HUES64 (cell line): ENCODE measurements at regions not wholly inside any gene's neighbourhood (a gene's known extent, or its start where the extent isn't known, plus 50 kb on each side); places are given as distances from the start of the nearest gene placed in this dataset.

Experiments
- H3K27ac ChIP-seq: 2 replicates; pipeline ENCODE4 v1.7.0; 2013; ENCODE audit warnings: low read depth, low read length, inconsistent platforms
- H3K27me3 ChIP-seq: 2 replicates; pipeline ENCODE4 v1.6.1; 2013; ENCODE audit warnings: mild to moderate bottlenecking, low read length; ENCODE audit not compliant: insufficient read depth
- H3K36me3 ChIP-seq: 2 replicates; pipeline ENCODE4 v1.6.1; 2013; ENCODE audit warnings: mild to moderate bottlenecking, low read length; ENCODE audit not compliant: insufficient read depth
- H3K4me1 ChIP-seq: 2 replicates; pipeline ENCODE4 v1.6.1; 2013; ENCODE audit warnings: mild to moderate bottlenecking, low read length, moderate library complexity; ENCODE audit not compliant: insufficient read depth
- H3K4me3 ChIP-seq: 2 replicates; pipeline ENCODE4 v1.5.1; 2013; ENCODE audit warnings: mild to moderate bottlenecking, low read length, moderate library complexity
- H3K9ac ChIP-seq: 2 replicates; pipeline ENCODE4 v1.6.1; 2013; ENCODE audit warnings: mild to moderate bottlenecking, low read depth, low read length
- H3K9me3 ChIP-seq: 2 replicates; pipeline ENCODE4 v1.6.1; 2013; ENCODE audit warnings: low read depth, low read length; ENCODE audit not compliant: insufficient read depth
- whole genome bisulfite sequencing: fragments of 150-250, 120-280 bp; methylation state at CpG from one replicate; pipeline ENCODE4 v1.1.7; 2013; ENCODE audit warnings: missing lambda C conversion rate; 5-methylcytosine and 5-hydroxymethylcytosine counted together

GRCh38 chr4:166493924-166494345 lies 620.9 kb downstream of the TLL1 start:
- WGBS = 84% methylated on average over 2 of the region's 2 CpGs

GRCh38 chr4:166498546-166498945 lies 625.5 kb downstream of the TLL1 start:
- Histone ChIP-seq H3K9ac (no peak overlapping the region), H3K36me3 (no peaks in the 10 kb centered on the region), H3K4me1 (peaks cover 3% of the 10 kb centered on the region; the same call in 1 of the 2 replicates), H3K27ac (no peak overlapping the region), H3K27me3 (no peaks in the 10 kb centered on the region), H3K9me3 (no peaks in the 10 kb centered on the region), H3K4me3 (no peak overlapping the region)
- WGBS = 95% methylated on average over 2 of the region's 3 CpGs

More at GRCh38 chr4:166493924-166494345, 620.9 kb downstream of the TLL1 start:
- H3K9me3 ChIP-seq = no peaks in the 10 kb centered on the region
- H3K27ac ChIP-seq = no peak overlapping the region
- H3K27me3 ChIP-seq = no peaks in the 10 kb centered on the region
- no peak overlapping the region for H3K9ac ChIP-seq
- H3K36me3 ChIP-seq = no peaks in the 10 kb centered on the region
- no peaks in the 10 kb centered on the region for H3K4me1 ChIP-seq
- no peak overlapping the region for H3K4me3 ChIP-seq

- H3K4me3 ChIP-seq = no peak overlapping the region
- H3K4me1 ChIP-seq = peaks cover 3% of the 10 kb centered on the region; the same call in 1 of the 2 replicates
- H3K27me3 ChIP-seq = no peaks in the 10 kb centered on the region
- WGBS = 67% methylated on average over 4 of the region's 4 CpGs
- no peaks in the 10 kb centered on the region for H3K9me3 ChIP-seq
- no peaks in the 10 kb centered on the region for H3K36me3 ChIP-seq
- H3K9ac ChIP-seq = no peak overlapping the region
- H3K27ac ChIP-seq = no peak overlapping the region
These were observed 626.8 kb downstream of the TLL1 start for GRCh38 chr4:166499820-166500219.

GRCh38 chr4:166501941-166502382 lies 628.9 kb downstream of the TLL1 start:
- Histone ChIP-seq H3K27me3 (no peaks in the 10 kb centered on the region), H3K36me3 (no peaks in the 10 kb centered on the region), H3K9ac (0 out of 2 replicates have a peak overlapping the region, but pooled peaks have one; percentile 26), H3K9me3 (no peaks in the 10 kb centered on the region), H3K4me3 (no peak overlapping the region), H3K27ac (no peak overlapping the region), H3K4me1 (peaks cover 3% of the 10 kb centered on the region; the same call in 1 of the 2 replicates)
- WGBS = 32% methylated on average over 13 of the region's 13 CpGs

GRCh38 chr4:166502660-166503059 lies 629.6 kb downstream of the TLL1 start:
- no peaks in the 10 kb centered on the region for H3K36me3 ChIP-seq
- H3K4me1 ChIP-seq = peaks cover 3% of the 10 kb centered on the region; the same call in 1 of the 2 replicates
- no peaks in the 10 kb centered on the region for H3K27me3 ChIP-seq
- H3K27ac ChIP-seq = no peak overlapping the region
- H3K4me3 ChIP-seq = no peak overlapping the region
- 88% methylated on average over 9 of the region's 9 CpGs for WGBS
- no peak overlapping the region for H3K9ac ChIP-seq
- H3K9me3 ChIP-seq = no peaks in the 10 kb centered on the region

- Histone ChIP-seq H3K4me1 (peaks cover 3% of the 10 kb centered on the region; the same call in 1 of the 2 replicates), H3K27me3 (no peaks in the 10 kb centered on the region), H3K9ac (no peak overlapping the region), H3K27ac (no peak overlapping the region), H3K4me3 (no peak overlapping the region), H3K36me3 (no peaks in the 10 kb centered on the region), H3K9me3 (no peaks in the 10 kb centered on the region)
- WGBS = 99% methylated on average over 3 of the region's 3 CpGs
These were observed 633.0 kb downstream of the TLL1 start for GRCh38 chr4:166506051-166506450.

- no peaks in the 10 kb centered on the region for H3K4me1 ChIP-seq
- WGBS = 94% methylated on average over 5 of the region's 5 CpGs
- no peak overlapping the region for H3K9ac ChIP-seq
- H3K4me3 ChIP-seq = no peak overlapping the region
- no peaks in the 10 kb centered on the region for H3K9me3 ChIP-seq
- no peaks in the 10 kb centered on the region for H3K27me3 ChIP-seq
- no peaks in the 10 kb centered on the region for H3K36me3 ChIP-seq
- no peak overlapping the region; the same call in 1 of the 2 replicates for H3K27ac ChIP-seq
These were observed 639.2 kb downstream of the TLL1 start for GRCh38 chr4:166512267-166512666.

GRCh38 chr4:166518315-166518714 lies 645.3 kb downstream of the TLL1 start:
- H3K27ac ChIP-seq = no peak overlapping the region
- no peaks in the 10 kb centered on the region for H3K36me3 ChIP-seq
- no peaks in the 10 kb centered on the region for H3K9me3 ChIP-seq
- no peak overlapping the region for H3K9ac ChIP-seq
- 92% methylated on average over 1 of the region's 2 CpGs for WGBS
- H3K27me3 ChIP-seq = no peaks in the 10 kb centered on the region
- H3K4me1 ChIP-seq = no peaks in the 10 kb centered on the region
- H3K4me3 ChIP-seq = no peak overlapping the region

GRCh38 chr4:166518776-166519175 lies 645.7 kb downstream of the TLL1 start:
- Histone ChIP-seq H3K9ac (no peak overlapping the region), H3K27ac (no peak overlapping the region), H3K9me3 (no peaks in the 10 kb centered on the region), H3K27me3 (no peaks in the 10 kb centered on the region), H3K4me3 (no peak overlapping the region), H3K36me3 (no peaks in the 10 kb centered on the region), H3K4me1 (no peaks in the 10 kb centered on the region)
- 67% methylated on average over 1 of the region's 3 CpGs for WGBS

- Histone ChIP-seq H3K9me3 (no peaks in the 10 kb centered on the region), H3K9ac (no peak overlapping the region), H3K36me3 (no peaks in the 10 kb centered on the region), H3K27ac (no peak overlapping the region), H3K27me3 (no peaks in the 10 kb centered on the region), H3K4me3 (no peak overlapping the region), H3K4me1 (no peaks in the 10 kb centered on the region)
- 90% methylated on average over 5 of the region's 5 CpGs for WGBS
These were observed 646.7 kb downstream of the TLL1 start for GRCh38 chr4:166519774-166520173.

- no peaks in the 10 kb centered on the region for H3K9me3 ChIP-seq
- H3K27me3 ChIP-seq = no peaks in the 10 kb centered on the region
- H3K27ac ChIP-seq = no peak overlapping the region
- 75% methylated on average over 3 of the region's 3 CpGs for WGBS
- H3K36me3 ChIP-seq = no peaks in the 10 kb centered on the region
- peaks cover 17% of the 10 kb centered on the region for H3K4me1 ChIP-seq
- no peak overlapping the region for H3K4me3 ChIP-seq
- H3K9ac ChIP-seq = no peak overlapping the region
These were observed 654.5 kb downstream of the TLL1 start for GRCh38 chr4:166527500-166527899.

- Histone ChIP-seq H3K4me3 (no peak overlapping the region), H3K9me3 (0 out of 2 replicates have a peak, but pooled peaks cover 6% of the 10 kb centered on the region), H3K36me3 (no peaks in the 10 kb centered on the region), H3K27me3 (no peaks in the 10 kb centered on the region), H3K4me1 (peaks cover 13% of the 10 kb centered on the region), H3K27ac (no peak overlapping the region), H3K9ac (no peak overlapping the region)
- WGBS = 99% methylated on average over 3 of the region's 3 CpGs
These were observed 658.7 kb downstream of the TLL1 start for GRCh38 chr4:166531703-166532102.
